Inflammatory macrophage treated with lipopolysaccharide for 1 hour (primary cell): ENCODE measurements at regions not wholly inside any gene's neighbourhood (a gene's known extent, or its start where the extent isn't known, plus 50 kb on each side); places are given as distances from the start of the nearest gene placed in this dataset.

Experiments
- DNase-seq, 2 donors: peaks; one replicate each; pipeline ENCODE4 v3.0.0-alpha.2; 2020 to 2022

GRCh38 chr12:92574911-92575570 is 127.7 kb upstream of the PLEKHG7 start:
- no peak for DNase-seq

GRCh38 chr12:92574051-92574783 is 128.6 kb upstream of the PLEKHG7 start:
- DNase-seq, result no peak

DNA sequence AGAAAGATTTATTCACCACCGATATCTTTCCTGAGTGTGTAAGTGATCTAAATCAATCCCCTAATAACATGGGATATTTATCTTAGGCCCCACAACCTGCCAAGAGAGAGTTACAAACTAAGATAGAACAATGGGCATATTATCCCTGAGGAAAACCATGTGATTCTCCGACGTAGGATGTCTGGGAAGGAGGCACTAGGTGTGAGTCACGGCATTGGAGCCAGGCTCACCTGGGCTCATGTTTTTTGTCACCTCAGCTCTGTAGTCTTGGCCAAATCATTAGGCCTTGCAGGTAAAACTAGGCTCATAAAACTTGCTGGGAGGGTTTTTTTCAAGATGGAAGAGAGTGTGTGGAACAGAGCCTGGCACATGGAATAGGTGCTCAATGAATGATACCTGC is 129.7 kb upstream of the PLEKHG7 start:
- no peak for DNase-seq

DNA sequence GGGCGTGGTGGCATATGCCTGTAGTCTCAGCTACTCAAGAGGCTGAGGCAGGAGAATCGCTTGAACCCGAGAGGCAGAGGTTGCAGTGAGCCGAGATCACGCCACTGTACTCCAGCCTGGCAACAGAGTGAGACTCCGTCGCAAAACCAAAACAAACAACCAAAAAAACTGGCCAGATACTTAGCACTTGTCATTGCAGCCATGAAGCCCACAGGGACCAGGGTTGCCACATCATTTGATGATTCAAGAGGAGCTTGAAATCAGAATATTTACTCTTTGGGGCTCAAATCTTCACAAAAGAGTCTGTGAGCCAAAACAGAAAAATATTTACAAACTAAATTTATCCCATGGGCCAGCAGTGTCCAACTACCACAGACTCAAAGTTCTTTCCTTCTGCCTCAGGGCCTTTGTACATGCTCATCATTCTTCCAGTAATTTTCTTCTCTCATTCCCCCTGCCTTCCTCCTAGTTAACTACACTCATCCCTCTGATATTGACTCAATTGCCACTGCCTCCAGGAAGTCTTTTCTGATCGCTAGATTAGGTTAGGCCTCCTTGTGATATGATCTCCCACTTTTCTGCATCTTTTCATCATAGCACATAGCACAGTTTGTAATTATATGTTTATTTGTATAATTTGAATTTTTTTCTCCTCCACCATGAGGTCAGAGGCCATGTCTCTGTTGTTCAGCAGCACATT is 130.8 kb upstream of the PLEKHG7 start:
- DNase-seq, result no peak

DNA sequence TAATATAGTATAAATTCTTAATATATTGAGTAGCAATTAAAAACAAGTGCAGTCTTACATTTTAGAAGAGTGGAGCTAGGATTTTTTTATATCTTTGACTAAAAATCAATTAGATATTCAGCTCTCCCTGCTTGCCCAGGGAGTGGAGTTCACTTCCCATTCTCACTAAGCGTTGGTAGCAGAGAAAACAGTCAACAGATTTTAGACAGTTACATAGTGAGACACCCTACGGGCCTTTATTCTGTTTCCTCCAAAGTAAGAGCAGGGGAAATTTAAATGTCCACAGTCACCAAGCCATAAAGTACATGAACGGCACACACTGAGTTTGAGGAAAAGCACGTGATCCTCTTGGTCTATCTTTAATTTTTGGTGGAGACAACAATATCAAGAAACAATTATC is 131.6 kb upstream of the PLEKHG7 start:
- no peak for DNase-seq

DNA sequence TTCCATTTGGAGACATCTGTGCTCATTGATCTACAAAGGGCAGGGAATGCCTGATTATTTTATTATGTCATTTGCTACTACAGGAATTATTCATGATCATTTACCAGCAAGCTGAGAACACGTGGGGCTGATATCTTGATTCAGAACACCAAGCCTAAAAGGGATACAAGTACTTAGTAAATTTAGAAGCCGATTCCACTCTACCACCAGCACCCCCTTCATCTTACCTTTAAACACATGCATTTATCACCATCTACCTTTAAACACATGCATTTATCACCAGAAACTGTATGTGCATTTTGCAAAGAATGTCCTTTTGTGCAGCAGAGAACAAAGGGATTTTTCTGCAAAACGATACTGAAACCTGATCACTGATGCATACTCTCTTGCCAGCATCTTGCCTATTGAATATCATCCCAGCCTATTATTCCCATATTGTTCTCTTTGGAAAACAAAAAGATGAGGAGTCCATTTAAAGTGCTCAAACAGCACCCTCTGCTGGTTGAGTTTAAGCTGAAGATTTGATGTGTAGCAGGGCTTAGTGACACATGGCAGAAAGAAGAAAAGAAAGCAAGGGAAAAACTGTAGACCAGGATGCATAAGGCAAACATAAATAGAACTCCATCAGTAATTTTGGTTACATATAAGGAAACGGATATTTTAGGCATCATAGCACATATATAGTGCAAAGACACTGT is 132.6 kb upstream of the PLEKHG7 start:
- DNase-seq, result peak; percentile 72 to 89

GRCh38 chr12:92568691-92569090 is 134.1 kb upstream of the PLEKHG7 start:
- no peak for DNase-seq

GRCh38 chr12:92566448-92567019 is 136.3 kb upstream of the PLEKHG7 start:
- DNase-seq, result no peak

DNA sequence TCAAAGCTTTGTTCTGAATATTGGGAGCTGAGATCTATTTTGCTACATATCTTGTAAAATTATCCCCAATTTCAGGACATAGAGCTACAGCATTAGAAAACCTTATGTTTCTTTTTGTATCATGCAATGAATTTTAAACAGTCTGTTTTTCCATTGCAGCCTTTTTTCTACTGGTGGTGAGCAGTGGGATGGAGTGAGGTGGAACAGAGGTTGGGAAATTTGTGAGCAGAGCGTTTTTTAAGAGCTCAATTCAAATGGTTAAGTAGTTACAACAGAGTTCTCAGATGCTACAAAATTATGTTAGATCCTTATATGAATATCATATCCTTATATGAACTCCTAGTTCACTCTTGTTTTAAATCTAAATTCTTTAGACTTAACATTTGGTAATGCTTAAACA is 139.0 kb upstream of the PLEKHG7 start:
- no peak for DNase-seq

- DNase-seq, result no peak
These were observed 140.6 kb upstream of the PLEKHG7 start for GRCh38 chr12:92562063-92562734.

DNA sequence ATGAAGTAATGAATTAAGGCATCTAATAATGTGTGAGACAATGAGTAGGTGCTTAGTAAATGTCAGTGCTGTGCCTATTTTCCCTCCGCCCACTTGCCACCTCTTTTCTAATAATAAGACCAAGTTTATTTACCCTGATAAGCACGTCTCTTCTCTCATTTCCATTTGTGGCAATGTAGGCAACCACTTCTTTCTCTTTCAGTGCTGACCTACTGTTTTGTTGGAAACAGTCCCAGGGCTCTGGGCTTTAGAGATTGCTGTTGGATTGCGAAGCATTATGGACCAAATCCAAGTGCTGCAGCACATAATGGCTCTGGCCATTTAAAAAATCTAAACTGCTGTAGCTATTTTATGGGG is 141.3 kb upstream of the PLEKHG7 start:
- no peak for DNase-seq

DNA sequence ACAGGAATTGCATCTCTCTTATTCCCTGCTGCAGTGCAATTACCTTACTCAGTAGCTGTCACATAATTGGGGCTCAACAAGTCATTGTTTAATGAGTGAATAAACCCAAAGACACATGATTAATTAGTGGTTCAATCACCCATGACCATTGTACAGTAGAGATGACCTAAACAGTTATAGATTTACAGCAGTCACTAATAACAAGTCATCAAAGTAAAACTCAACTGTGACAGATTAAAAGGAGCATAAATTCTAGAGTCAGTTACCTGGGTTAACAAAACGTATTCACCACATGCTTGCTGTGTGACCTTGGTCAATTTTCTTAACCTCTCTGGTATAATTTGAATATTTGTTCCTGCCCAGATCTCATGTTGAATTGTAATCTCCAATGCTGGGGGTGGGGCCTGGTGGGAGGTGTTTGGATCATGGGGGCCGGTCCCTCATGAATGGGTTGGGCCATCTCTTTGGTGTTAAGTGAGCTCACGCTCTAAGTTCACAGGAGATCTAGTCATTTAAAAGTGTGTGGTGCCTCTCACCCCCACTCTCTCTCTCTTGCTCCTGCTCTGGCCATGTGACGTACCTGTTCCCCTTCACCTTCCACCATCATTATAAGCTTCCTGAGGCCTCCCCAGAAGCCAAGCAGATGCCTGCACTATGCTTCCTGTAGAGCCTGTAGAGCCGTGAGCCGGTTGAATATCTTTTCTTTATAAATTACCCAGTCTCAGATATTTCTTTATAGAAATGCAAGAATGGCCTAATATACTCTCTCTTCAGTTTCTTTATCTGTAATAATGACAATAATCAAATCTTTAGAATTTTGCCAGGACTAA is 141.9 kb upstream of the PLEKHG7 start:
- DNase-seq, result no peak

- no peak for DNase-seq
These were observed 144.0 kb upstream of the PLEKHG7 start for GRCh38 chr12:92558806-92559205.

DNA sequence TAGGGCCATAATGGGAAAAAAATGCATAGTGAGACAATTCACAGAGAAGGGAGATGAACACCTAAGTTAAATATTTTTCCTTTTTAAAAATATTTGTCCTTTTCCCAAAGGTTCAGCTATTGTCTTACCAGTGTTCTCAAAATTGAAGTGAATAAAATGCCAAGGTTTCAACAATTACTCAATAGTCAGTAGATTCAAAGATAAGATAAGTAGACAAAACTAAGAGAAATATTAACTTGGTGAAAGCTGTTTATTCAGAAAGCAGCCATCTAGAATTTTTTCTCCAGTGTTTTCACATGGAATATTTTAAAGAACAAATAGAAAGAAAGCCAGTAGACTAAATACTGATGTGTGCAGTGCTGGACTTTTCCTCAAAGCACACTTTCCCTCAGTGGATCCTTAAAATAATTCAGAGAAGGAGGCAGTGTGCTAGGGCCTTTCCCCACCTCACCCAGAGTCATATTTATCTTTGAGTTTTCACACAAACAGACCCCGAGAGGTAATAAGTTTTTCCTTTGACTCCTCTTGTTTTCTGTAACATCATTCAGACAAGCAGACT is 144.5 kb upstream of the PLEKHG7 start:
- DNase-seq, result no peak

DNA sequence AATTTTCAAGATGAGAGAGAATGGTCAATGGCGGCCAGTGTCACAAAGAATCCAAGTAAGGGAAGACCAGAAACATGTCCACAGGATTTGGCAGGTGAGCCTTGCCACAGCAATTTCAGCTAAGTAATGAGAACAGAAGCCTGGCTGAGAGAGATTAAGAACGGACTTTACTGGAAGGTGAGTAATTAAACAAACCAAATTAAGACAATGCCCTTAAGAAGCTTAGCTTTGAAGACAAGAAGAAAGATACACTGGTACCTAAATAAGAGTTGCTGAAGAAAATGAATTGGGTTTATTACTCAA is 145.4 kb upstream of the PLEKHG7 start:
- DNase-seq, result no peak

- no peak for DNase-seq
These were observed 146.0 kb upstream of the PLEKHG7 start for GRCh38 chr12:92556637-92557421.

GRCh38 chr12:92556141-92556540 is 146.6 kb upstream of the PLEKHG7 start:
- DNase-seq, result no peak

DNA sequence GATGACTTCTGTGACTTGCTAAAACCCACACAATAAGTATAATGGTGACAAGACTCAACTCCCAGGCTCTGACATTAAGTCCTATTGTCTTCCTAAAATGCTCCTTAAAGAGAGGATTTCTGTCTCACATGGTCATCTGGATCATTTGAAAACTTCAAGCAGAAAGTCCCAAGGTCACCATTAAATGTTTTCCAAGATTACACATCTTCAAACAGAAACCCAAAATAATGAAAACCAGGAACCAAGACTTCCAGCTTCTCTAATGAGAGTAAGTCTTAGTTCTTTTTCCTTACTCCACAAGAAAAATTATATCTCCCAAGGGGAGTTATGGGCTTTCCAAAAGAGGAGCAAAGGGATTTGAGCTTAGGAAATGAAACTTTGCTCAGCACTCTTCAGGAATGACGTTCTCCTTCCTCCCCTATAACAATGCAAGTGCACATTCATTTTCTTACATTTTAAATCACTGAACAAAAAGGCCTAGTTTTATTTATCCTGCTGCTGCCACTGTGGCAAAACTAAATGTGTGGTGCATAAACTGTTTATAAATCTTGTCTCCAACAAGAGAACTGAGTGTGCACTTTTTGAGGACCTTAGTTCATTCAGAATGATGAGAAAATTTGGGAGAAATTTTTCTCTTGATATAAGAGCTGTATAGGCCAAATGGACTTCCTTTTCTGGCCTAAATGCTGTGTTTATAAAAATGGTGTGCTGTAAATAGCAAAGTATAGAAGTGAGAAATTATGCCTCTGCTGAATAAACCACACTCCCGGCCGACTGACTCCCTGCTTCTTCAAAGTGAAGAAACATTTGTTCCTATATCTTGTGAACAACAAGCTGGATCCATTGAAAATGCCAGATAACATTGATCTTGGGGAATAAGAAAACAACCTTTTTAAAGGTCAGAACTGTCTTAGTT is 148.4 kb upstream of the PLEKHG7 start:
- peak; percentile 68 to 89 for DNase-seq

- peak in 1 of 2 donors; percentile 58 for DNase-seq
These were observed 149.4 kb upstream of the PLEKHG7 start for GRCh38 chr12:92553389-92553788.
